ENCODE measurements at regions not wholly inside any gene's neighbourhood (a gene's known extent, or its start where the extent isn't known, plus 50 kb on each side); places are given as distances from the start of the nearest gene placed in this dataset.

DNA sequence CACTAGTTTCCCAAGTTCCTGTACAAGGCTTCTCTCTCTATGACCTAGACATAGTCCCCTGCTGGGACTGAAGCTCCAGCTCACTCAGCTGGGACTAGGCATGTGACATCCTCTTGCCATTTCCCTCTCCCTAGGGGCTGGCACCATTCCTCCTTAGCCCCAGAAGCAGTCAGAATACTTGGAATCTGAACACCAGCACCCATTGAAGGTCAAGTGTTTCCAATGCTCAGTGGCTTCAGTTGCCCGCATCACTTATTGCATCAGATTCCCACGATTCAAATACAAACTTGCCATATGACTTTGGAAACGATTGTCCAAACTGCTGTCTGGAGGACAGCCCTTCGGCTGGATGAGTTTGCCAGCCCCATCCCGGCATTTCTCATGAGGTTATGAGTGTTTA lies 65.5 kb upstream of the HOPX start:
- 73% methylated on average over 5 of the region's 5 CpGs for WGBS
- Histone ChIP-seq H3K27ac (no peak overlapping the region), H3K4me1 (no peaks in the 10 kb centered on the region), H3K4me3 (no peak overlapping the region), H3K9me3 (no peaks in the 10 kb centered on the region), H3K27me3 (no peaks in the 10 kb centered on the region), H3K36me3 (no peaks in the 10 kb centered on the region)
- TF ChIP-seq POLR2AphosphoS5 (IDR thresholded peaks at IDR 0.05) (no peak), POLR2A (IDR thresholded peaks at IDR 0.05) (no peak), EP300 (IDR thresholded peaks at IDR 0.05) (no peak)
- TF ChIP-seq, protein P1, sequence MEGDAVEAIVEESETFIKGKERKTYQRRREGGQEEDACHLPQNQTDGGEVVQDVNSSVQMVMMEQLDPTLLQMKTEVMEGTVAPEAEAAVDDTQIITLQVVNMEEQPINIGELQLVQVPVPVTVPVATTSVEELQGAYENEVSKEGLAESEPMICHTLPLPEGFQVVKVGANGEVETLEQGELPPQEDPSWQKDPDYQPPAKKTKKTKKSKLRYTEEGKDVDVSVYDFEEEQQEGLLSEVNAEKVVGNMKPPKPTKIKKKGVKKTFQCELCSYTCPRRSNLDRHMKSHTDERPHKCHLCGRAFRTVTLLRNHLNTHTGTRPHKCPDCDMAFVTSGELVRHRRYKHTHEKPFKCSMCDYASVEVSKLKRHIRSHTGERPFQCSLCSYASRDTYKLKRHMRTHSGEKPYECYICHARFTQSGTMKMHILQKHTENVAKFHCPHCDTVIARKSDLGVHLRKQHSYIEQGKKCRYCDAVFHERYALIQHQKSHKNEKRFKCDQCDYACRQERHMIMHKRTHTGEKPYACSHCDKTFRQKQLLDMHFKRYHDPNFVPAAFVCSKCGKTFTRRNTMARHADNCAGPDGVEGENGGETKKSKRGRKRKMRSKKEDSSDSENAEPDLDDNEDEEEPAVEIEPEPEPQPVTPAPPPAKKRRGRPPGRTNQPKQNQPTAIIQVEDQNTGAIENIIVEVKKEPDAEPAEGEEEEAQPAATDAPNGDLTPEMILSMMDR (IDR thresholded peaks at IDR 0.05), result no peak
- no peak for DNase-seq (ENCODE audit: low spot score in 2 of 2)

DNA sequence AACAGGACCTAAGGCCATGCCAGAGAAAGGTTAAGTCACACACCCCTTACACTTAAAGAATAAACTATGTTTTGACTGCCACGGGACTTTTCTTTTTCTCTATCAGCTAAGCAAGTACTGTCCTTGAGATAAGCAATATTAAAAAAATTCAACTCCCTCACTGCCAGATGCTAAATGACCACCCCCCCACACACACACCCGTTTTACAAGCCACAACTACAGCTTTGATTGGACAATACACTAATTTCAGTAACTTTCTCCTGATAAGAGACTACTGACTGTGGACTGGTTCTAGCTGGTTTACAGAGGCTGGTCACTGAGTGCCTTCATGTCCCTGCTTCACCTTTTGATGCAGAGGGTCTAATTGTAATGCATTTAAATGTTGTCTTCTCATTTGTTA lies 63.9 kb upstream of the HOPX start:
- Histone ChIP-seq H3K27ac (no peak overlapping the region), H3K27me3 (no peaks in the 10 kb centered on the region), H3K4me3 (no peak overlapping the region), H3K9me3 (no peaks in the 10 kb centered on the region), H3K36me3 (no peaks in the 10 kb centered on the region), H3K4me1 (no peaks in the 10 kb centered on the region)
- no peak for TF ChIP-seq POLR2A (IDR thresholded peaks at IDR 0.05)
- TF ChIP-seq POLR2AphosphoS5 (IDR thresholded peaks at IDR 0.05), result no peak
- TF ChIP-seq, protein P1 (IDR thresholded peaks at IDR 0.05), result no peak
- no peak for TF ChIP-seq EP300 (IDR thresholded peaks at IDR 0.05)
- DNase-seq (ENCODE audit: low spot score in 2 of 2), result no peak
- WGBS, result 82% methylated on average over 2 of the region's 2 CpGs

DNA sequence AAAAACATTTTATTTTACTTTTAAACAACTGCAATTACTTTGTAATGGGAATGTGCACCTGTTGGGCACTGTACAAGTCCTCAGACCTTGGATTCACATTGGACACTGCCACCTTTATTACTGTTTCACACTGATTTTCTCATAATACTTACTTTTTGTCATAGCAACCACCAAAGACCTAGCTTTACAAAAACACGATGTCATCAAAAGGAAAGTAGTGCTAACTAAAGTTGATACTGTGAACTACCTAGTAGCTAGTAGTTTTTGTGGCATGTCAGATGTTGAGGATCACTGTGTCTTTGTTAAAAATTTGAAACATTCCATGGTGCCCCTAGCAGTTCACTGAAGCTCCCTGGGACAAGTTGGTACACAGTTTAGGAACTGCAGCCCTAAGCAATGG lies 62.9 kb upstream of the HOPX start:
- H3K9me3 ChIP-seq, result no peaks in the 10 kb centered on the region
- TF ChIP-seq, protein P1 (IDR thresholded peaks at IDR 0.05), result no peak
- TF ChIP-seq EP300 (IDR thresholded peaks at IDR 0.05) (no peak), POLR2A (IDR thresholded peaks at IDR 0.05) (no peak), POLR2AphosphoS5 (IDR thresholded peaks at IDR 0.05) (no peak)
- WGBS, result 78% methylated on average over 1 of the region's 1 CpG

DNA sequence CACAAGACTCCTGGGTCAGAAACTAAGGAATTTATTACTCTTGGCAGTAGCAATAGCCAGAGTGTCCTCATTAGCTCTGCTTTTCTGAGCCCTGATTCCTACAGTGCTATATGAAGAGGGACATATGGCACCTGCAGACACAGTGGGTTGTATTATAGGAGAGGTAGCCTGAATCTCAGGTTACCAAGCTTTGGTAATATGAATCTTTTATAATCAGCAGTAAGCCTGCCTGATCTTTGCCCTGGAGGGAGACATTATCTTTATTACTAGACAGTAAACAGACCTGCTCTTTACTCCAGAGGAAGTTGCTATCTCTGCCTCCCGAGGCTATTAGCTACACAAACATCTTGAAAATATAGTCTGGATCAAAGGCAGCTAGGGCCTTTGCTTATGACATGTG lies 62.5 kb upstream of the HOPX start:
- H3K27me3 ChIP-seq, result no peaks in the 10 kb centered on the region
- no peak for DNase-seq (ENCODE audit: low spot score in 2 of 2)
- 8% methylated on average over 1 of the region's 1 CpG for WGBS
- H3K4me3 ChIP-seq, result no peak overlapping the region
- H3K4me1 ChIP-seq, result no peaks in the 10 kb centered on the region
- H3K27ac ChIP-seq, result no peak overlapping the region
- no peak for TF ChIP-seq POLR2A (IDR thresholded peaks at IDR 0.05)
- TF ChIP-seq POLR2AphosphoS5 (IDR thresholded peaks at IDR 0.05), result no peak
- TF ChIP-seq EP300 (IDR thresholded peaks at IDR 0.05), result no peak
- TF ChIP-seq, protein P1 (IDR thresholded peaks at IDR 0.05), result no peak
- no peaks in the 10 kb centered on the region for H3K36me3 ChIP-seq
- no peaks in the 10 kb centered on the region for H3K9me3 ChIP-seq

More for the DNA sequence above, 62.9 kb upstream of the HOPX start:
- Histone ChIP-seq H3K27me3 (no peaks in the 10 kb centered on the region), H3K4me3 (no peak overlapping the region), H3K27ac (no peak overlapping the region), H3K36me3 (no peaks in the 10 kb centered on the region), H3K4me1 (no peaks in the 10 kb centered on the region)
- no peak for DNase-seq (ENCODE audit: low spot score in 2 of 2)

DNA sequence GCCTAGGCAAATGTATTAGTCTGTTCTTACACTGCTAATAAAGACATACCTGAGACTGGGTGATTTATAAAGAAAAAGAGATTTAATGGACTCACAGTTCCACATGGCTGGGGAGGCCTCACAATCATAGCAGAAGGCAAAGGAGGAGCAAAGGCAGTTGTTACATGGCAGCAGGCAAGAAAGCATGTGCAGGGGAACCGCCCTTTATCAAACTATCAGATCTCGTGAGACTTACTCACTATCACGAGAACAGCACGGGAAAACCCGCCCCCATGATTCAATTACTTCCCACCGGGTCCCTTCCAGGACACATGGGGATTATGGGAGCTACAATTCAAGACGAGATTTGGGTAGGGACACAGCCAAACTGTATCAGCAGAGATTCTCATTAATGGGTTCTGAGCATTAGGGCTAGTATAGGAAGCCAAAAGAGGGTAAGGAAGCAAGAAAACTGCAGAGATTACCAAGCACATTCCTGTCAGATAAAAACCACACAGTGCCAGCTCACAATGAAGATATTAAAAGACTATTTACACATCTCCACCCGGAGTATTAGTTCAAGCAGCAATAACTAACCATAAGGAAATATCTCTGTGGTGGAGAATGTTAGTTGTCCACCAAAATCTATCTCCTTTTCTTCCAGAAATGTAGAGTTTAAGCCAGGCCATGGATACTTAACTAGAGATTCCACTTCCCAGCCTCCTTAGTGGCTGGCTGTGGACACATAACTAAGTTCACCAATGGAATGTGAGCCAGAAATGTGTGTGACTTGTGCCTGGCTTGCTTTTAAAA lies 61.2 kb upstream of the HOPX start:
- H3K9me3 ChIP-seq, result no peaks in the 10 kb centered on the region
- no peaks in the 10 kb centered on the region for H3K27me3 ChIP-seq
- H3K27ac ChIP-seq, result no peak overlapping the region
- 77% methylated on average over 8 of the region's 8 CpGs for WGBS
- DNase-seq (ENCODE audit: low spot score in 2 of 2), result no peak
- H3K4me3 ChIP-seq, result no peak overlapping the region
- TF ChIP-seq, protein P1 (IDR thresholded peaks at IDR 0.05), result no peak
- no peak for TF ChIP-seq POLR2AphosphoS5 (IDR thresholded peaks at IDR 0.05)
- TF ChIP-seq EP300 (IDR thresholded peaks at IDR 0.05), result no peak
- TF ChIP-seq POLR2A (IDR thresholded peaks at IDR 0.05), result no peak
- peaks cover 6% of the 10 kb centered on the region for H3K4me1 ChIP-seq
- no peaks in the 10 kb centered on the region for H3K36me3 ChIP-seq

All from suprapubic skin (tissue), 4 donors.